IPS-NIHi7 (cell line): ENCODE measurements at regions not wholly inside any gene's neighbourhood (a gene's known extent, or its start where the extent isn't known, plus 50 kb on each side); places are given as distances from the start of the nearest gene placed in this dataset.
A peak's percentile ranks its signal among the peaks of the same experiment; 100 is the strongest.
"Not testable (repeated sequence)": the region's sequence is repeated elsewhere in the genome, so short reads cannot be mapped to it uniquely, and the experiment has no call there.

Experiments
- DNase-seq: peaks from one replicate; pipeline ENCODE4 v3.0.0; 2012; ENCODE audit warnings: mixed read lengths; ENCODE audit errors: extremely low spot score

DNA sequence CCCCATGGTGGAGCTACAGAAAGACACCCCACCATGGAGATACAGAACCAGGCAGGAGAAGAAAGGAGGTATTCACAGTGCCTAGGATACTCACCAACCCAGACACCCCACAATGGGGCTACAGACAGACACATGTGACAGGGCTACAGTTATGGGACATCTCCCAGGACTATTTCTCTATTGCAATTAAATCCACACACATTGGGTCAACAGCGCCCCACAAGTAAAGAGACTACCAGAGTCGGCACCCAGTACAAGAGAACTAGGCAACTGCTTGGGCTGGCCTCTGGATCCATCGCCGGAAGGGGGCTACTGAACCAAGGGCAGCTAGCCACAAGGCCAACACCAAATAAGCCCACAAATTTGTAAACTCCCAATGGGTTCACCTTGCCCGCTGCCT is 310.1 kb upstream of the NCKAP5 start:
- DNase-seq, result no peak

DNA sequence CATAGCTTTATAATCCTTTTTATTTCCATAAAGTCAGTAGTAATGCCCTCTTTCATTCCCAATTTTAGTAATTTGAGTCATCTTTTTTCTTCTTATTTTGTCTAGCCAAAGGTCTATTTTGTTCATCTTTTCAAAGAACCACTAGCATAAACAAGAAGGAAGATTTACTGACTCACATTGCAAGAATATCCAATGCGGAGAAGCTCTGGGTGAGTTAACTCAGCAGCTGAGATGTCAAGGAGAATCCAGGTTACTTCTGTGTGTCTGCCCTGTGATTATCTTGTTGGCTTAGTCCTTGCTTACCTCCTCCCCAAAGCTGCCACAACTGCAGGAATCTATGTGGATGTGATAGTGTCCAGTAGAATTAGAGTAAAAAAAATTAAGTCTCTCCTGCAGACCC is 311.4 kb upstream of the NCKAP5 start:
- DNase-seq, result no peak

DNA sequence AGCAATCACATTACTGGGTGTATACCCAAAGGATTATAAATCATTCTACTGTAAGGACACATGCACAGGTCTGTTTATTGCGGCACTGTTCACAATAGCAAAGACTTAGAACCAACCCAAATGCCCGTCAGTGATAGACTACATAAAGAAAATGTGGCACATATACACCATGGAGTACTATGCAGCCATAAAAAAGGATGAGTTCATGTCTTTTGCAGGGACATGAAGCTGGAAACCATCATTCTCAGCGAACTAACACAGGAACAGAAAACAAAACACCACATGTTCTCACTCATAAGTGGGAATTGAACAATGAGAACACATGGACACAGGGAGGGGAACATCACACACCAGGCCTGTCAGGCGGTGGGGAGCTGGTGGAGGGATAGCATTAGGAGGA is 313.9 kb upstream of the NCKAP5 start:
- DNase-seq, result not testable (repeated sequence)

DNA sequence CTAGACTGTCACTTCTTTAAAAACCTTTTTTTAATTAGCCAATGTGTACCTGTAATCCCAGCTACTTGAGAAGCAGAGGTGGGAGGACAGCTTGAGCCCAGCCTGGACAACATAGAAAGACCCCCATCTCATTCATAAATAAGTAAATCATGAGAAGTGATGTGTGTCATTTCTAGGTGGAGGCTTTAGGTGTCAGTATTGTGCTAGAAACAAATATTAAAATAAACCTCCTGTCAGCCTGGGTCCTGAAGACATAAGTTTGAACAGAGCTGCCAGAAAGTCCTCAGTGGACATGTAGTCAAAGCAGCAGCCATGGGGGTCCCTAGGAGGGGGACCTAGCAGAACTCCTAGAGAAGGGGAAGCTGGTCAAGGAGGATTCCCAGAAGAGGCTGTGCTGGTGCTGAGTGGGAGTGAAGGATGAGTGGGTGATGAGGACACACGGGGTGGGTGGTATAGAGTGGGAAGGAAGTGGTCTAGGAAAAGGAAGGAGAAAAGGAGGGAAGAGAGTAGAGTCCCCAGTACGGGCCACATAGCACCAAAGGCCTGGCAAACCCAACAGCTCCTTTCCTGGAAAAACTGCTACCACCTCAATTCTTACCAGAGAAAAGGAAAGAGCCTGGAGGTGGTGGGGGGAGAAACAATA is 316.6 kb upstream of the NCKAP5 start:
- DNase-seq, result peak; percentile 26

DNA sequence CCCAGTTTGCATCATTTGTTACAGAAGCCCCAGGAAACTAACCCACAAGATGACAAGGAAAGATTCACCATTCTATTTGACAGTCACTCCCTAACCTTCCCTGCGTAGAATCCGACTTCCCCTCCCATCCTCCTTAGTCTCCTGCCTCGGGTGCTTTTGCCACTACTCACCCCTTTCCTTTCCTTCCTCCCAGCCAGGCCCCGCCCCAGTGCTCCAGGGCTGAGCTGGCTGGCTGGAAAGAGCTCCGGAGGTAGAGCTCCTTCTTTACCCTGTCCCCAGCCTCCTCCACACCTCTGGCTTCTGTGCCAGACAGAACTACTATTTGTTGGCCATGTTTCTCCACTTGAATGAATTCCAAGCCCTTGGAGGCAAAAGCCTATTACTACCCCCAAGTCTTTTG is 317.6 kb upstream of the NCKAP5 start:
- DNase-seq, result peak; percentile 38

DNA sequence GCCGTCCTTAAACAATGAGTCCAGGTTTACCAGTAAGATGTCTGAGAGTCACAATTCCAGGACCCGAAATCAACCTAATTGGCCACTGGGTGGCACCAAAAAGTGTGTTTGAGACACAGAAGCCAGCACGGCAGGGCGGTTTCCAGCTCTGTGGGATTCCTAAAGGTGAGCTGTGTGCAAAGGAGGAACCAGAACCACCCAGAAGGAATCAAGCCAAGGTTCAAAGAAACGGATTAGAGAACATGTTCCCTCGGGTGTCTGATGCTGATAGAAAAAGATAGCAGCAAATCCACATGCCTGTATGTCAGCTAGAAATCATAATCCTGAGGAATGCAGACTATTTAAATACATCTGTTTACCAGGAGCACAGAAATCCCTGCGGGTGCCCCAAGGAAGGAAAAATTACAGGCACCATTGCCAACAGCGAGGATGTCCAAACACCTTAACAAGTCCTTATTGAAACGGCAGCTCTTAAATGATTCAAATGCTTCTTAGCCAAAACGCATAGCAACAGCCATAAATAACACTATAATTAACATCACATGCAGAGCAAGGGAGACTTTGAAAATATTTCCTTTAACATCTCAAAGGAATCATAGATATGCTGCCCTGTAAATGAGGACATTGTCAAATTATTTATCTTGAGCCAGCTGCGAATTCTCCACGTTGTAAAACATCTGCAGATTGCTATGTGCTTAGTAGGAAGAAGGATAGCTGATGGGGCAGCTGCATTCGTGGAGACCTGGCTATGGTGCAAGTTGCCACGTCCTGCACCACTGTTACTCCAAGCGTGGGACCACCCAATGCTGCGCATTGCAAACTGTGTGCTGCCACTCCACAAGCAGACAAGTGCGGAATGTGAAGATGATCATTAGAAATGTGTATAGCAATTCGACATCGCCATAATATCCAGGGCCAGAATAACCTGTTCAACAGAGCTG is 318.7 kb upstream of the NCKAP5 start:
- DNase-seq, result peak; percentile 86

DNA sequence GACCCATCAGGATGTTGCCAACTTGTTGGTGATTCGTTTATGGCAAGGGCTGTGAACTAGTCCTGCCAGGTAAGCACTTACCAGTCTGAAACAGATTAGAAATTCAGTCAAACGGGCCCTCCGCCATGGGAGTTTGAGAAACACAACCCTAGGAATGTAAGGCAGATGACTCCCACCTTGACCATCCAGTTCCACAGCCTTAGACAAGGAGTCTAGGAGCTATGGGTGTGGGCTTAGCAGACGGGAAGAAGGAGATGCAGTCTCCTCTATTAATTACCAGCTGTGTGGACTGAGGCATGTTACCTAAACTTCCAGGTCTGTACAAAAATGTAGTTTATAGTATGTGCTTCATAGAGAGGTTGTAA is 319.4 kb upstream of the NCKAP5 start:
- no peak for DNase-seq

DNA sequence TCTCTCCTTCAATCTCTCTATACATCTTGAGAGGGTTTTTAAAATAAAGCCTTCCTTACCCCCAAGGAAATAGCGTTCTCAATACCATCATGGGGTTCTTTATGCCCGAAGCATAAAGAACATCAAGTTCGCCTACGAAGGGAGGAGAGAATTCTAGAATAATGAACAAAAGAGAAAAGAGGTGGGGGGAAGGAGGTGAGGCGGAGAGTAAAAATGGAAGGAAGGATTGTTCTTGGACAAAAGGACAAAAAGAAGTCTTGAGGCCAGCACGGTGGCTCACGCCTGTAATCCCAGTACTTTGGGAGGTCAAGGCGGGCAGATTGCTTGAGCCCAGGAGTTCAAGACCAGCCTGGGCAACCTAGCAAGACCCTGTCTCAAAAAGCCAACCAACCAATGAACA is 319.8 kb upstream of the NCKAP5 start:
- no peak for DNase-seq

DNA sequence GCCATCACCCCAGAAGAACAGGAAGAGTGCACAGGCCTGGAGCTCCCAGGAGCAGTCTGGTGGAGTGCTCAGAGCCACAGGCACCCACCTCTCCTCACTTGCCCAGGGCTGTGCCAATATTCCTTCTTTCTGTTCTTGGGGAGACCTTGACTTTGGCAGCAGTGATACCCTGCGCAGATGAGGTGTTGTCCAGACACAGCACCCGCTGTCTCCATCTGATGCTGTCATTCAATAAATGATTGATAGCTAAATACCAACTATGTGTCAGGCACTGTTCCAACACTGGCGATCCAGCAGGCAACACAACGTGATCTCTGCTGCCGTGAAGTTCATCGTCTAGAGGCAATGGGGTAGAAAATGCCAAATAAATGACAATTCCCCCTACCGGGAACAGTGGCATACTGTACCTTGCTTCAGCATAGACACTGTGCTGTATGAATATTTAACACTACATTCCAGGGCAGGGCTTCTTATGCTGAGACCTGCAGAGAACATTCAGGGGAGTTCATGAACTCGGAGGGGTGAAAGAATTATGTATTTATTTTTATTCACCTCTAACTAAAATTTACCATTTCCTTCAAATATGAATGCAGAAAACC is 320.5 kb upstream of the NCKAP5 start:
- DNase-seq, result no peak

DNA sequence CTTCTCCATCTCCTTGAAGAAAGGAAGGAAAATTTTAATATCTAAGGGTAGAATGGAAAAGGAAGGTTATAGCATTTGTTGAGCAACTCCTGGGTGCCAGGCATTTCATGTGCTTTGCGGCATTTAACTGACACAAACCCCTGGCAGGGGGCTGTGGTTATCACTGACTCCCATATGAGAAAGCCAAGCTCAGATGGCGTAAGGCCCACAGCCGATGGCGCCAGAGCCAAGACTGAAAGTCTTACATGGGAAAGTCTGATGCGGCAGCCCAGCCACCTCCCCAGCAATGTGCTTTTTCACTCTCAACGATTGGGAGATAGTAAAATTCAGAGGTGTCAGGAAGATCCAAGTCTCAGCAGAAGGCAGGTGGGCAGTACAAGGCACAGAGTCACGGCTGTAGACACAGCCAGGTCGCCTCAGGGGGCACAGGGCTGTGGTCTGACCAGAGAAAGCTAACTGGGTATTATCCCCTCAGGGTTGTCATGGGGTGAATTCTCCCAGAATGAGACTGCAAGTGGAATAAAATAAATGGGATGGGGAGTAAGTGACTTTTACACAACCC is 324.2 kb upstream of the NCKAP5 start:
- DNase-seq, result no peak

DNA sequence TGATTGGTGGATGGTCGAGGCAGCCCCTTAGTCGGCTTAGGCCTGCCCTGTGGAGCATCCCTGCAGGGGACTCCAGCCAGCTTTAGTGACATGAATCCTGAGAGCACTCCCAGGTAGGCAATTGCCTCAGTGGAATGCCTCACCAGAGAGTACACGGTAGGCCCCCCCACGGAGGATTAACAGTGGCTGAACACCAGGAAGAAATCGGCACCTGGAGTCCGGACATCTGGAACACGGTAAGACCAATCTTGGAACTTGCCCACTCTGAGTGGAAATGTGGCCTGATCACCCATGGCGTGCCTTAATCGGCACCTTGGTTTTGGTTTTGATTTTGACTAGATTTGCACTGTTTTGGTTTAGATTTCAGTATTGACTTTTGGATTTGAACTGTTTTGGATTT is 326.2 kb upstream of the NCKAP5 start:
- DNase-seq, result no peak

DNA sequence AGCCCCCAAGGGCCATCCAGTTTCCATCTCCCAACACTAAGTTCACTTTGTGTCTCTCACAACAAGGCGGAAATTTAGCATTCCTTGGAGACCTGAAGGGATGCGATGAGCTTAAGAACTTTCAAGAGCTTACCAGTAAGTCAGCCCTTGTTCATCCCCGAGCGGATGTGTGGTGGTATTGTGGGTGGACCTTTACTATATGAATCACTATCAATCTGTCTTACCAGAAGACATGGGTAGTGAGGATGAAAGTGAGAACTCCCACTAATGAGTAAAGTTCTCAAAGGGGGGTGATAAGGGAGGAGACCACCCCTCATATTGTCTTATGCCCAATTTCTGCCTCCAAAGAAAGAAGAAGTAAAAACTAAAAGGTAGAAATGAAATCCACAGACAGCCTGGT is 329.6 kb upstream of the NCKAP5 start:
- not testable (repeated sequence) for DNase-seq

DNA sequence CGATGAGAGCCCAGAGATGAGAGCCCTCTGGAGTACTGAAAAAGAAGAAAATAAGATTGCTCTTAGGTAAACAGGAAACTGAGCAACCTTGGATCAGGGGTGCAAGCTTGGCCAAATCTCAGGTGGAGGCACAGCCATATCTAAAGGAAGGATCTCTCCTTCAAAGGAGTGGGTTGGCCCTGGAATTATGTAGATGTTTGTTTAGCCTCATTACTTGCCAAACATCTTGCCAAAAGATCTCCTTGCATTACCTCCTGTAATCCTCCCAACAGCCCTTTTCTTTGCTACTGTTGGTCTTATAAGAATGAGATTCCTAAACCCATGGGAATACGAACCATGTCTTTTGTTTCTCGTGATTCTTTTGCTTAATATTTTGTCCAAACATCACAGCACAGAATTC is 332.6 kb upstream of the NCKAP5 start:
- DNase-seq, result no peak

DNA sequence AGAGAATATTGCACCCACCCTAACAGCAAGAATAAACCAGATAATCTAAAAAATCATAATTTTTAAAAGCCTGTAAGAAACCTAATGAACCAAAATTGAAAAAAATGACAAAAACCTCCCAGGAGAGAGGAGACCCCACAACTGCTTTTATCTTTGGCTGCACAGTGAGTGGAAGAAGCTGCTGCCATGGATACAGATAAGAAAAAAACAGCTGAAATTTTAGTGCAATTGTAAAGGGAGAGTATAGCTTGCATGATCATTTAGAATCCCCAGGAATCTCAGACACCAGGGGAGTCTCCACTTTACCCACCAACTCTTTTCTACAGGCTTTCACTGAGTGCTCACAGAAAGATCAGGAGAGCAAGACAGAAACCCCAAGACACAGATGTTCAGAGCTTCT is 338.1 kb upstream of the NCKAP5 start:
- DNase-seq, result no peak

DNA sequence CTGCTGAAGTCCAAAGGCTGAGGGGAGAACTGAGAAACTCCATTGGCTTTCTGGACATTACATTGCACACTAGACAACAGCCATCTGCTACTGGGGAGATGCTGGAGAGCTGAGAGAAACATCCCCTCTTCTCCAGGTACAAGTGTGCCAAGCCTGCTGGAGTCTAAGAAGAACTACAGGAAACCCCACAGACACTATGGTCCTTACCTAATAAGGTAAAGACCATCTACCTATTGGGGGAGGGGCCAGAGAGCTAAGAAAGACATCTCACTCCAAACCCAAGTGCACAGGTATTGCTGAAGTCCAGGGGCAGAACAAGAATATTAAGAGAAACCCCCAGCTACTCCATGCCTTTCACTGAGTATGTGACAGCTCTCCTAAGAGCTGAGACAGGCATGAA is 338.7 kb upstream of the NCKAP5 start:
- DNase-seq, result no peak

DNA sequence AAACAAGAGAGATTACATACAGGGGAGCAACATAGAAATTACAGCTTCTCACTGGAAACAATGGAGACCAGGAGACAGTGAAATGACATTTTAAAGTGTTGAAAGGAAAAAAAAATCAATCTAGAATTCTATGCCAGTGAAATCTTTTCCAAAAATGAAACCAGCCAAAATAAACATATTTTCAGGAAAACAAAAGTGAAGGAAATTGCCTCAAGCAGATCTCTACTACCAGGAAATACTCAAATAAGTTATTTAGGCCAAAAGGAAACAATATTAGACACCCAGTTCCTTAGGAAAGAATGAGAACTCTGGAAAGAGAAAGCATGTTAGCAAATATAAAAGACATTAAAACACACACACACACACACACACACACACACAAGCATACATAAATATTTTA is 339.9 kb upstream of the NCKAP5 start:
- DNase-seq, result no peak

DNA sequence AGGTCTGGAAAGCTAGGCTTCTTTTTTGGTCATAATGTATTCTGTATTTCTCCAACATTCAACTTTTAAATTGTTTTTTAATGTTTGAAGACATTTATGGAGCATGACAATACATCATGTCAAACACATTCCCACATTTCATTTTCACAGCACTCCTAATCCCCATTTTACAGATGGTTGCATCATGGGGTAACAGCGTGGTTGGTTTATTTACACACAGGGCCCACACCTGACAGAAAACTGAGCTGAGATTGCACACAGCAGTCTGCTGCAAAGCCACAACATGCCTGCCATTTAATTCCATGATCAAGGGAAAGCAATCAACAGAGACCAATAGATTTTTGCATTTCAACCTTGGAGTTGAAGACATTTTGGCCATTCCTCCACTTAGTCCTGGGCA is 335.7 kb upstream of the MGAT5 start:
- DNase-seq, result no peak

DNA sequence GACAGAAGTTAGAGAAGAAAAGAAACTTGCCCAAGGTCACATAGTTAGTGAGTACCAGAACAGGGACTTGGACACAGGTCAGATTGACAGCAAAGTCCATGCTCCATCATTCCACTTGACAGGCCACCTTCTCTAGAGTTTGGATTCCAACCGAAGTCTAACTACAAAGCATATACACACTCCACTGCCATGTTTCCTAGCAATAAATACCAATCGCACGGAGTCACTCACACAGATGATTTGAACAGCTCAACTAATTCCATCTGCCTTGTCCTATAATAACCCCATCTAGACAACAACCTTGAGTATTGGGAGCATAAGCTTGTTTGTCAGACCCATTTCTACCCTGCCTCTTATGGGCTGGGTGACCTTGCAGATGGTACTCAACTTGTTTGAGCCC is 334.6 kb upstream of the MGAT5 start:
- DNase-seq, result no peak

DNA sequence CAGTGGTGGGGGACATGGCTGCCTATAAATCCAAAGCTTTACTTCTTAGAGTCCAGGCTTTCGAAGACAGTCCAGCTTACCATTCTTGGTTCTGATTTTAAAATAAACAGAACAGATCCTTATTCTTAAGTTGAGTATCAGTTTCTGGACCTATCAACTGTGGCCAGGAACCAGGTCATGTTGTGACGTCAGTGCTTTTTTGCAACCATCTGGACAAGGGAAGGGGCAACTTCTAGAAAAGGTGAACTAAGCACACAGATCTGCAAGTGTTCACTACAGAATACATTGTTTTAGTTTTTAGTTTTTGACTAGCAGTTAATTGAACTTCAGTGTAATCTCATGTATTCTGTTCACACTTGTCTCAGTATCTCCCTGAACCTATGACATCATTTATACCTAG is 326.0 kb upstream of the MGAT5 start:
- no peak for DNase-seq

DNA sequence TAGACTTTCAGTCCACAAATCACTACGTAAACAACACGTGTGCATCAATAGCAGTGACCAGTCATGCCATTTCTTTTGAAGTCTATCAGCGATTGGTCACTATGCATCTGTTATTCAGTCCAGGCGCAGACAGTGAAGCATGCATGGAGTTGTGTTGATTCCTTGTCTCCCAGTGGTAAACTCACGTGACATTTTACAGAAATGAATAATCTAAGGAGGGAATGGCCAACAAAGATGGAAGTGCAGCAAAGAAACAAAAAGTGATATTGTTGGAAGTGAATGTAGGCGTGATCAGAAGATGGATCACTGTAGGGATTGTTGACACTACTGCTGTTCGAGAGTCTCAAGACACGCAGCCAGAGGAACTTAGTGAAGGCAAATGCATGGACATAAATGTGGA is 317.8 kb upstream of the MGAT5 start:
- DNase-seq, result no peak

DNA sequence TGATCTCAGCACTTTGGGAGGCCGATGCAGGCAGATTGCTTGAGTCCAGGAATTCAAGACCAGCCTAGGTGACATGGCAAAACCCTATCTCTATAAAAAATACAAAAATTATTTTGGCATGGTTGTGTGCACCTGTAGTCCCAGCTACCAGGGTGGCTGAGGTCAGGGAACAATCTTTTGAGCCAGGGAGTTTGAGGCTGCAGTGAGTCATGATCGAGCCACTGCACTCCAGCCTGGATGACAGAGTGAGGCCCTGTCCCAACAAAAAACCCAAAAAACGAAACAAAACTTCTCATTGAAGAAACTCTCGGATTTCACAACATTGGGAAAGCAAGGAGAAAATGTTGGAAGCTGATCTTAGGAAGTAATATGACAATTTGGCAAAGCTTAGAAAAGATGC is 317.3 kb upstream of the MGAT5 start:
- DNase-seq, result no peak

DNA sequence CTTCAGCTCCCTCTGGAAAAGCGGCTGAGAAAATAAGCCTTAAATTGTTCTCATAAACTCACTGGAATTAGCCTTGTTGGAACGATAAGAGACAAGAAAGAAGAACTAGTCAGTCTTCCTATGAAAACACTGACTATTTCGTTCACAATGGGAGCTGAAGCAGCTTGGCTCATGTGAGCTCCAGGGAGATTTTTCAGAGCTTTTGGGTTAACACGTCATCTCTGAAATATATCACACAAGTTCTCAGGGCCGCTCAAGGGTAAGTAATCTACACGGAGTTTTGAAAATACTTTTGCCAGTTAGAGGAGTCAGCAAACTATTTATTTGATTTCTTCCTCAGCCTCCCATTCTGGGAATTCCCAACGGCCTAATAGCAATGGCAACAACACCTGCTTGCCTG is 316.2 kb upstream of the MGAT5 start:
- no peak for DNase-seq

DNA sequence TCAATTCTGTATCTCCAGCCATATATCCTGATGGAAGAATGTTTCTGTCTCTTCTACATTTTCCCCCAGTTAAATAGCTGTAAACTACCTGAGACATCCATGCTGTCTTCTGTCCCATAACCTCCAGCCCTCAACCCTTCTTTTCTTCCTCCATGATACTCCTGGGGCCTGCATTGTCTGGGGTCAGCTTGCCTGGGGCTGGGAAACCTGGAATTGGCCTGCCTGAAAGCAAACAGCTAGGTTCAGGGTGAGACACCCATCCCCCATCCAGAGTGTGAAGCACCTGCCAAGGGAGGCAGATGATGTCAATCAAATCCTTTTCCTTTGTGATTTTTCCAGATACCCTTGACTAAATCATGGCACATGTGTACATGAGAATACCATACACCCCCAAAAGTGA is 313.7 kb upstream of the MGAT5 start:
- no peak for DNase-seq
